ENCODE measurements at regions not wholly inside any gene's neighbourhood (a gene's known extent, or its start where the extent isn't known, plus 50 kb on each side); places are given as distances from the start of the nearest gene placed in this dataset.

GRCh38 chr19:30119180-30119908 lies 177.3 kb downstream of the URI1 start (continued):
- no peak for TF ChIP-seq EZH2 (IDR thresholded peaks at IDR 0.05; ENCODE audit: low read depth, low read length, severe bottlenecking)
- TF ChIP-seq CHD1 (IDR thresholded peaks at IDR 0.05; ENCODE audit: low read depth, low read length) = no peak
- no peak for TF ChIP-seq TCF12 (IDR thresholded peaks at IDR 0.05; ENCODE audit: low read depth, low read length)

Data from H1 (cell line).